Stimulated activated CD8-positive, alpha-beta memory T cell treated with anti-CD3 and anti-CD28 coated beads, Interleukin-15, amount 100 ng/mL, for 48 hours (primary cell): ENCODE measurements at regions not wholly inside any gene's neighbourhood (a gene's known extent, or its start where the extent isn't known, plus 50 kb on each side); places are given as distances from the start of the nearest gene placed in this dataset.
"Not testable (repeated sequence)": the region's sequence is repeated elsewhere in the genome, so short reads cannot be mapped to it uniquely, and the experiment has no call there.

ENCODE experiments used
- DNase-seq, 2 donors: peaks; one replicate each; pipeline ENCODE4 v3.0.0-alpha.2; 2020; ENCODE audit warnings: low read depth in 2 of 2

DNA sequence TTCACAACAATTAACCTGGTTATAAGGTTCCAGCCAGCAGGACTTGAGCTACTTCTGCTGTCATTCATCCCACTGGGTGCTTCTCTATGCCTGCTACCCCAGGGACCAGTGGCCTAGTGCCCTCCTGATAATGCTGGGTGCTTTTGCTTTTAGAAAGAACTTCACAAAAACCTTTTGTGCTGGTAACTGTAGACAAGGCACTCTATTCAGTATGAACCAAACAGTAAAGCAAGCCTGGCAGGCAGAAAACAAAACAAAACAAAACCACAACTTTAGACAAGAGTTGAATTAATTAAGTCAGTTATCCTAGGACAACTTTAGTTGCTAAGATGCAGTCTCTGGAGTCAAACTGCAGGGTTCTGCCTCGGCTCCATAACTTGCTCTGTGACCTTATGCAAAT is 61.9 kb upstream of the ADGRL2 start:
- DNase-seq = no peak

DNA sequence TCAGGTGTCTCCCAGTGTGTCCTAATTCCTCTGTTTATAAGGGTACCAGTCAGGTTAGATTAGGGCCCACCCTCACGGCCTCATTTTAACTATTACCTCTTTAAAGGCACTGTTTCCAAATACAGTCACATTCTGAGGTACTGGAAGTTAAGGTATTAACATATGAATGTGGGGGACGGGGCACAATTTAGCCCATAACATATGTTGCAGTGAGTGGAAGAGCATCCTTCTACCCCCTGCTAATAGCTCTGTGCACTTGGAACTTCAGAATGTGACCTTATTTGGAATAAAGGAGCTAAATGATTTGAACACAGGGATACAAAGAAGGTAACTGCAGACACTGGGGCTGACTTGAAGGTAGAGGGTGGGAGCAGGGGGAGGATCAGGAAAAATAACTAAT is 67.3 kb upstream of the ADGRL2 start:
- DNase-seq = no peak

DNA sequence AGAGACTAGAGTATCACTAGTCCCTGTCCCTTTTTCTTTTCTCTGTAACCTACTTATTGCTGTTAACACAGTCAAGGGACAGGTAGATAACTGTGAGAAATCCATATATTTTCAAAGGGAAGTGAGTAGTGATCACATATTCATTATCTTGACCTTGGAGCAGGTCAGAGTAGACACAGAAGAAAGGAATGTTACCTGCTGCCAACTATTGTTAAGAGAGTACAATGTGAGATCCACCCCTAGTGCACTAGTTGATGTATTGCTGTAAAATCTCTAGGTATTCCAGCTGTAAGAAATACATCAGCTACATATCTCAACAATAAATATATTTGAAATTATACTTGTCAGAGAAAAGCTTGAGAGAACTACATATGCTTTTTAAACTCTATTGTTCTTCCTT is 68.7 kb upstream of the ADGRL2 start:
- no peak for DNase-seq

DNA sequence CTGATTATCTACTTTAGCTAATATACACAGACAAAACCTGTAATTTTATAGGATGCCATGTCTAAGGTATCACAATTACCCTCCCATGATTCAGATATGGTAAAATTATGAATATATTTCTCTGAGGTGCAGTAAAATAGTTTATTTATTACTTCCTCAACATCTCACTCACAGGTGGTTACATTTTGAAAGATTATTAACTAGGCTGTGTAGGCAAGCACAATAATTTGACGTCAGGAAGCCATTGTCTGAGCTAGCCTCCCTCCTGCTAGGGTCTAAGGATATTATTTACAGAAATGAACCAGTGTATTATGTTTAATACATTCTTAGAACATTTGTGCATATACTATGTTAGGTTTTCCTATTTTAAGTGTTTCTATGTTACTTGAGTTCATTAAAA is 69.9 kb upstream of the ADGRL2 start:
- DNase-seq = no peak

DNA sequence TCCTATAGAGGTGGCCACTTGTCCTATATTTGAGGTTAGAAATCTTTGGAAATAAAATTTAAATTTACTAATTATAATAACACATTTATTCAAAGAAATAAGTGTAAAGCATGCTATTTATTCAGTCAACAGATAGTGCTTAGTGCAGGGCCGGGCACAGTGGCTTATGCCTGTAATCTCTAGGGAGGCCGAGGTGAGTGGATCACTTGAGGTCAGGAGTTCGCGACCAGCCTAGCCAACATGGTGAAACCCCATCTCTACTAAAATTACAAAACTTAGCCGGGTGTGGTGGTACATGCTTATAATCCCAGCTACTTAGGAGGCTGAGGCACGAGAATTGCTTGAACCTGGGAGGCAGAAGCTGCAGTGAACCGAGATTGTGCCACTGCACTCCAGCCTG is 70.4 kb upstream of the ADGRL2 start:
- DNase-seq = not testable (repeated sequence)

DNA sequence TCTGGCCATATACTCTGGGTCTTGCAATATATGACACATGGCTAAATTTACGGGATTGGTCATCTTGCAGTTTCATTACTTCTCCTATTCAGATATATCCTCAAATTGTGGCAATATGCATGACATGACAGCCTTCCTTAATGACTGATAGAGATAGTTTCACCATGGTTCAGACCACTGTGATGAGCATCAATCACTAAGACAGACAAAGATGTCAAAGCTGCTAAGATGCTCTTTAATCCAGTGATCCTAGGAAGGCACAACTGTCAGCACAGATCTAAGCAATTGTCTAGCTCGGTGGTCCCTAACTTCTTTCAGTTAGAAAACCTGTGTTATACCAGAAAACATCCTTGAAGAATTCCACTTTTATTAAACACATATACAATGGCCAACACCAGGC is 70.9 kb upstream of the ADGRL2 start:
- no peak for DNase-seq

DNA sequence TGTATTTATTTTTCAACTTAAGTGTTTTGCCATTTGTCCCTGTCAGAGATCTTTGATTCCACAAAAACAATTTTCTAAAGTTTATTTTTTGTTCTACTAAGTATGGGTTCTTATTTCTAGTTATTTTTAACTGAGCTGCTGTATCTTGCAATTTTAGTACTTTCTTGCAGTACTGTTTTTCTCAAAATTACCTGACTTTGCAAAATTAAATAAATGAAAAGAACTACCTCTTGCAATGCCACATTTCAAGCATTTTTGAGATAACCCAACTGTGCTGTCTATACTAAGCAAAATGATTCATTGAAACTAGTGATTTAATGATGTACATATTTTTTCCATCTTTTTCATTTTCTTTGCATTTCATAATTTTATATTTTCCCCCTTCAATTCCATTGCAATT is 71.5 kb upstream of the ADGRL2 start:
- no peak for DNase-seq

DNA sequence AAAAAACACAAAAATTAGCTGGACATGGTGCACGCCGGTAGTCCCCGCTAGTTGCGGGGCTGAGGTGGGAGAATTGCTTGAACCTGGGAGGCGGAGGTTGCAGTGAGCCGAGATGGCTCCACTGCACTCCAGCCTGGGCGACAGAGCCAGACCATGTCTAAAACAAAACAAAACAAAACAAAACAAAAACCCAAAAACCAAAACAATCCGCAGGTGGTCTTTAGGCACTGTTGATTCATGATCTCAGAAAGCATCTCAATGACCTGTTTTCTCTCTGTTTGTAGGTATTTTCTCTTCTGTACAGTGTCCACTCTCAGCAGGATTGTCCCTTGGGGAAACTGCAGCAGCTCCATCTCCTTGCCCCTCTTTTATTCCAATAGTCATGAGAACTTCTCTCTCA is 74.9 kb upstream of the ADGRL2 start:
- no peak for DNase-seq

DNA sequence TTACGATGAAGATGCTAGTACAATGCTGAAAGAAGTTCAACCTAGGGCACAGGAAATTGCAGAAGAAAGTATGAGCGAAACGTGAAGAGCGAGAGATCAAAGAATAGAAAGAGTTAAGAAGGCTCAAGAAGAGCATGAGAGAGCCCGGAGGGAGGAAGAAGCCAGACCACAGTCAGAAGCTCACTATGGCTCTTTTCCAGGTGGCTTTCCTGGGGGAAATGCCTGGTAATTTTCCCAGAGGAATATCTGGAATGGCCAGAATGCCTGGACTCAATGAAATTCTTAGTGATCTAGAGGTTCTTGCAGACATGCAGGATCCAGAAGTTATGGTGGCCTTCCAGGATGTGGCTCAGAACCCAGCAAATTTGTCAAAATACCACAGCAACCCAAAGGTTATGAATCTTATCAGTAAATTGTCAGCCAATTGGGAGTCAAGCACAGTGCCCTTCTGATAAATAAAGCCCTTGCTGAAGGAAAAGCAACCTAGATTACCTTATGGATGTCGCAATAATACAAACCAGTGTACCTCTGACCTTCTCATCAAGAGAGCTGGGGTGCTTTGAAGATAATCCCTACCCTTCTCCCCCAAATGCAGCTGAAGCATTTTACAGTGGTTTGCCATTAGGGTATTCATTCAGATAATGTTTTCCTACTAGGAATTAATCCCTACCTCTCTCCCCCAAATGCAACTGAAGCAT is 78.0 kb upstream of the ADGRL2 start:
- not testable (repeated sequence) for DNase-seq

DNA sequence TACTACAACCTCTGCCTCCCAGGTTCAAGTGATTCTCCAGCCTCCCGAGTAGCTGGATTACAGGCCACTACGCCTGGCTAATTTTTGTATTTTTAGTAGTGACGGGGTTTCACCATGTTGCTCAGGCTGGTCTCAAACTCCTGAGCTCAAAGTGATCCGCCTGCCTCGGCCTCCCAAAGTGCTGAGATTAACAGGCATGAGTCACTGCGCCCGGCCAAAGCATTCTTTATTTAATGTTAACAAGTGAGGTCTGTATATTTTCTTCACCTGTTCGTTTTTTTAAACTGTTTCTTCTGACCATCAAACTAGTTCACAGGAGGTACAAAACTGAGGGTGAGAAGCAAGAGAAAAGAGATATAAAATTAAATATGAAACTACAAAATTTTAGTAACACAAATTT is 80.5 kb upstream of the ADGRL2 start:
- not testable (repeated sequence) for DNase-seq

DNA sequence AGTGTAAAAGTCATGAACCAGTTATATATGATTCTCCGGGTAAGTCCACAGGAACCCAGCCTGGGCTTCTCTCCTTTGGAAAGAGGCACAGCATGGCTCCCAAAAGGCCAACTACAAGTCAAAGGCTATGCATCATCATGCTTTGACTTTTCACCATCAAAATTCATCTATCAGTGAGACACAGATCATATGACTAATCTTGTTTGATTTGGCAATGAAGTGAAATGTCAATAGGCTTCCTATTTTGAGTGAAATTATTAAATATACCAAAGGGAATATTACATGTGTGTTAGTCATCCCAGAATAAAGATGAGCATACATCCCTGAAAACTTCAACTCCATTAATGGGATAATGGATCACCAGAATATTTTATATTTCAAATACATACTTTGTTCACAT is 83.5 kb upstream of the ADGRL2 start:
- no peak for DNase-seq

DNA sequence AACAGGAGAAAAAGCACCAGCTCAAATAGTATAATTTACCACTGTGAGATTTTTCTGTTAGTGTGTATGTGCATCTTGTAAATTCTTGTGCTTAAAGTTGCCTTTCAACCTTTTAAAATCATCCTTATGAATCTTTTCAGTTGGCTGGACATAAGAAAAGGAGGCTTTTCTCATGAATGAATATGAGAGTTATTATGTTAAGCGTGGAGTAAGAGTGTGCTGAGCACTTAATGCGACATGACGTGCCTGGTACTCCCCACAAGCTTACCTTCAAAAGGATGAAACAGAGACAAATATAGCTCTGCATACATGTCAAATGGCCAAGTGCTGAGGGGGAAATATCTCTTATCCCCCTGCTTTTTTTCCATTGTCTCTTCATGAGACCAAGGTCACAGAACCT is 85.3 kb upstream of the ADGRL2 start:
- no peak for DNase-seq

DNA sequence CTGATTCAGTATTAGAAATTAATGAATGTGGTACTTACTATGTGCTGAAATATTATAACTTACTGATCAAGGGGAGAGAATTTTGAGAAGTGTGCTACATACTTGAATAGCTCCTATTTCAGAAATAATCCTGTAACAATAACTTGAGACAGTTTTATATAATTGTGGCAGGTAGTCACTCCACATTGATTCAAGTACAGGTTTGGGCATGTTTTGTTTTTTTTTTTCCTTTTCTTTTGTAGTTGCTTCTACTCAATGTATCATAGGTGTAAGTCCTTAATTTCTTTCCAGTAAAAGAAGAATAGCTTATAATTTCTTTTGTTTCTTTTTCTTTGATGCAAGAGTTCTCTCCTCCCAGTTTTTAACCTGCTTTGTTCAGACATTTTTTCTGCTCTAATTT is 86.1 kb upstream of the ADGRL2 start:
- no peak for DNase-seq

DNA sequence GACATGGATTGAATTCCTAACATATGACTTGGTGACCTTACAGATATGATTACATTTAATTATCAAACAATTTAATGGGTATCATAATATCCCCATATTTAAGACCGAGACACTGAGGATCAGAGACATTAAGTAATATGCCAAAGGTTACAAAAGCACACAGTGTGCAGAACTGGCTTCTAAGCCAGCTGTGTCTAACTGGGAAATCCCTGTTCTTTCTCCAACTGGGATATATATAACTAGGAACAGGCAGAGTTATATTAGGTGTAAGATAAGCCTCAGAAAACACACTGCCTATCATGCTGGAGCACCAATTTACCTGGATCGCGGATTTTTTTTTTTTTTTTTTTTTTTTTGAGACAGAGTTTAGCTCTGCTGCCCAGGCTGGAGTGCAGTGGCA is 88.3 kb upstream of the ADGRL2 start:
- no peak for DNase-seq

DNA sequence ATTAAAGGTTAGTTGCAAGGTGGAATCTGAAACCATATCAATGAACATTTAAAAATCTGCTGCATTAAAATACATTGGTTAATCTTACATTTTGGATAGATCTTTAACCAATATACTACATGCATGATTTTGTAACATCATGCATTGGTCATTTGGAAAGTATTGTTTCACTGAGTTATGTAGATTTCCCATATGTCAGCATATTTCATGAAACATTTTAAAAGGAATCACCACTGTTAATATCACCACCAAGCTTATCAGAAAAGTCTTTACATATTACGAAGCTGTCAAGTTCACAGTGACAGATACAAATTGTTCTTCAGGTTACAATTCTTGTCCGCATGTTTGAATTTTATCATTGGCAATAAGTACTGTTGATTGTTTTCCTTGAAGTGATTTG is 89.9 kb upstream of the ADGRL2 start:
- DNase-seq = no peak

DNA sequence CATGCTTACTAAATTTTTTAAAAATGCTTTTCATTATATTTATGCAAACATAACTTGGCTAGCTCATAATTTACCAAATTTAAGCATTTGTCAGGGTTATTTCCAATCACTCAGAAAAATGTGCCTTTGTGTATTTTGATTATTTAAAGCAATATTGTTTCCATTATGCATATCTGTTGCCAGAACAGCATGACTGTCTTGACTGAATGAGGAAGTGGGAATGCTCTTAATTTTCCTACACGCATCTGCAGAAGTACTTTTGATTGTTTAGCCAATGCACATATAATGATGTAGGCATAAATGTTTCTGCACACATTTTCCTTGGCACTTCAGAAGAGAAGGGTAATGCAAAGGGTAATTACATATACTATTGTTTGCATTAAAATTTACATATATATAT is 92.5 kb upstream of the ADGRL2 start:
- DNase-seq = no peak

DNA sequence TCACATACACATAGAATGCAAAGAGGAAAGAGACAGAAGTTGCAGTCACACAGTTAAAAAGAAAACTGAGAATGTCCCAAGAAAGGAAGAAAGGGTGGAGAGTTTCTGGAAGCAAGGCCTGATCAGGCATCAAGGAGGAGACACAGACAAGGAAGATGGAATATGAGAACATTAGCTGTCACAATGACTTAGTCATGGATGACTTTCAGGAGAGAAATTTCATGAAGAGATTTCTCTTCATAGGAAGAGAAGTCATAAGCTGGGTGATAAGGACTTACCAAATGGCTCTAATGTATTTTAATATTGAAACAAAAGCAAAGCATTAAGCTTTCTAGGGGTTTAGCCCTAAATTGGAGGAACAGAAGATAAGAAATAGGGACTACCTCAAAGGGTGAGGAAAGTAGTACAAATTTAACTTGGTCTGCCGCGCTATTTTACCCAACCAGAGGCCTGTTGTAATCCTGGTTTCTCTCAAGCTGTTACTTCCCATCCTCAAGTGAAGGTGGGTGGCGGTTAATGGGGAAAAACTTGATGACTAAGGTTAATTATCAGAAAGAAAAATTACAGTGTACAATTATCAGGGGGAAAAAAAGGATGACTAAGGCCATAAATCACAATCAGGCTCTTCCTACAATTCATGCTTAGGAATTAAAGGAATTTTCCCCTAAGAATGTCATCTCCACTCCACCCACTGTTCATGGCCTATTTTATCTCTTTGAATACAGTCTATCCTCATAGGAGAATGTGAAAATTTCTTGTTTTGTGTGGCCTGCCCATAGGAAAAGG is 93.9 kb upstream of the ADGRL2 start:
- DNase-seq = no peak

DNA sequence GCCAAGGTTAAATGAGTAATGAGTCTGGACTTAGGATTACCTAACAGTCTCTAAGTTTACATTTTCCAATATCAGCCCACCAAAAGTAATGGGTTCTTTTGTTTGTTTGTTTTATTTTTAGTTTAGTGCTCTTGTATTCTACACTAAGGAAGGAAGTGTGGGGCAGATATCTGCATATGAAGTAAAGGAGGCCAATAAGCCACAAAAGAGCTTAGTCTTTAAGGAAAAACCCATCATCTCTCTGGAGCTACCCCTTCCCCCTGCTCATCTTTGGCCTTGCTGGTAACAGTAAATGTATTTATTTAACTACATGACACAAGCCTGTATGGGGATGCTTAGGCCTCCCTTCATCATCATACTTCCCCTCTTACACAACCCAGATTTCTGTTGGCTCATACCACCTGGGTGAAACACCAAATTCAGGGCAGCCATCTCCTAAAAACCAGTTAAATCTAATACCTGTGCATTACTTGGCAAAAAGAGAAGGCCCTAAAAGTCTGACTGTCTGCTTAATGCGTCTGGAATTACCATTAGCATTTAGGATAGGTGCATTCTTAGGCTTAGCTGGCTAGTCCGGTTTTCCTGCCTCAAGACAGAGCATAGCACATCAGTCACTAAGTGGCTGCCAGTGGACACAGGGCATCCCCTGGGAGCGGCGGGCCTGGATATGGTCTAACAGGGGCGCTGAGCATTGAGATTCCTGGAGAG is 96.8 kb upstream of the ADGRL2 start:
- no peak for DNase-seq

DNA sequence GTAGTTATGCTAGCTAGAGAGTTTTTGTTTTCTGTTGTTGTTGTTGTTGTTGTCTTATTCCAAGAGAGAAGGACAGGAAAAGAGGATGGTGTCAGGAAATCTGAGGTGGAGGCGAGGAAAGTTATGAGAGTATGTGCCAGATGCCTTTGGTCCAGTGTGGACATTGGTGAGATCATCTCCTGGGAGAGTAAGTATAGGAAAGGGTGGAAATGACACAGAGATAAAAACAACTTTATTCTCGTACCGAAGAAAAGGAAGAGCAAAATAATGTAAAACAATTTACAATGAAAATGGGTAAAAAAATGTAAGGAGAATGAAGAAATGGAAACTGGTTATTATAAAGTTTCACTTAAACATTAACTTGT is 97.4 kb upstream of the ADGRL2 start:
- no peak for DNase-seq

DNA sequence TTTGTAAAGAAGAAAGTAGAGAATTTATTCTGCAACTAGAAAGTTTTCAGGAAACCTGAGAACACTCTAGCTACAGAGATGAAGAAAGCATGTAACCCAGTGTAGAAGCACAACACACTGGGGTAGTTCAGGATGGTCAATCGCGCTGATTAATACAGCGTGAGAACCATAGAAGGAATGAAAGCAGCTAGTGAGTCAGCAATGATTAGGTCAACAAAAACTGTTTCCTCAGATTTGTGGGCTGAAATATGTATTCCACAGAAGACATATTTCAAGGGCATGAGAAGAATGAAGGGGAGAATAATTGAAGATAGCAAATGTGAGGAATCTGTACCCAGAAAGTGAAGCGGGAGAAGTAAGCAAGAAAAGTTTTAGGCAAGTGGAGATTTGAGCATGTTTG is 97.8 kb upstream of the ADGRL2 start:
- no peak for DNase-seq

DNA sequence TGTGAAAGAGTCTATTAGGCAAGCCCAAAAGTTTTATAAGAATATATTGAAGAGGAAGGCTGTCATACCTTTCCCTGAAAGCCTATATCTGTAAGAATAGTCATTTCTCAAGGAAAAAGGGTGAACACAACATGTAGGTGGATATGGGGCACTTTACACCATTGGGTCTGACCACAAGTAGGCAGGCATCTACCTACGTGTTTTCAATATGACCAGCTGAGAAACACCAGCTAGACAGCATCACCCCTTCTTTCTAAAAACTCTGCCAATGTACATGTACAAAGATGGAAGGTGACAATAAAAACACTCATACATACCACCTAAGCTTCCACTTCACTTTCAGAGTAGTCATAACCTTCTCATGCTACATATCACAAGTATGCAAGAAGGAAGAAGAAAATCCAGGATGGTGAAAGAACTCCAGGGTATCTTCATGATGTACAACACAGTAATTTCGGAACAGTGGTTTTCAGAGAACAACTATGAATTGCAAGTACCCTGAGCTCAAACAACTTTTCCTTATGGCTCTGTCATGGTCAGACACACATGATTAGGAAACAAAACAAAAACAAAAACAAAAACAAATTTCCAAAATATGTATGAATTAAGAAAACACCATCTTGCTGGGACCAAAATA is 98.5 kb upstream of the ADGRL2 start:
- no peak for DNase-seq

DNA sequence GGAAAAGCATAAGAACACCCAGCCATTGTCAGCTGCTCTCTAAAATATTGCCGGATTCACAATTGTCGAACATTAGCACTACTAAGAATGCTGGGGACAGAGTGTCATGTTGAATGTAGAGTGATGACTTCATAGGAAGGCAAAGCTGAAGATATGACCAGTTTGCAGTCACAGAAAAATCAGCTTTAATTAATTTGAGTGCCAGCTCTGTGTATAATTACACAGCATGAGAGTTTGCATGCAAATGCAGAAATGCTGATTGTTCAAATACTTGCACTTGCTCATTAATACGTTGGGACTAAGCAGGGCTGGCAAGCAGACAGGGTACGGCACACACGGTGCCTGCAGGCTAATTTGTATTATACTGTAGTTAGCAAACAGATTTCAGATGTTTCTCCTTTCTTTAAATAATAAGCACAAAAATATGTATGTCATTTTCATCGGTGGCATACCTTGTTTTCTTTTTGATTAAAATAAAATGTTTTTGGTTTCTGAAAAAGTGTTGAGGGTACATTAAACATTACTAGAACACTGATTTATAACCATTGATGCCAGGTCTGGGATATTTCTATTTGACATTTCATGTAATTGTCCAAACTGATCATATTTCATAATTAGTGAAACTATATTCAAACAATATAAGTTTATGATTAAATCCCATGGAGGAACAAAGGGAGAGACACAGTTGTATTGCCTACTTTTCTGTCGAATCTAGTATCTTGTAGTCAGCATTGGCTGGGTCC is 99.8 kb upstream of the ADGRL2 start:
- DNase-seq = no peak
